Body of pancreas (tissue), 4 donors: ENCODE measurements at regions not wholly inside any gene's neighbourhood (a gene's known extent, or its start where the extent isn't known, plus 50 kb on each side); places are given as distances from the start of the nearest gene placed in this dataset.

Experiments used
- ATAC-seq: fragments of 150-250 bp; one replicate; pipeline ENCODE4 v1.9.1; 2016
- DNase-seq, 4 donors: peaks; one replicate each; pipeline ENCODE4 v3.0.0-alpha.2; 2019
- H3K27ac ChIP-seq, 4 donors: fragments of 200-600 bp; sonication (generic); 1 replicate in 3 of 4; 2 replicates in 1 of 4; pipeline versions ENCODE4 v1.5.1 to v1.6.1; 2016 to 2019; ENCODE audit warnings: mild to moderate bottlenecking in 1 of 4, mixed read lengths in 1 of 4, moderate library complexity in 1 of 4
- H3K27me3 ChIP-seq, 2 donors: fragments of 200-600 bp; sonication (generic); one replicate each; pipeline ENCODE4 v1.6.0; 2016; ENCODE audit warnings: mild to moderate bottlenecking in 1 of 2
- H3K36me3 ChIP-seq, 2 donors: fragments of 200-600 bp; sonication (generic); replicated peaks in 1 of 2; 2 replicates each; pipeline ENCODE4 v1.5.1; 2016; ENCODE audit warnings: low read depth in 2 of 2; ENCODE audit not compliant: insufficient read depth in 1 of 2
- H3K4me1 ChIP-seq: fragments of 200-600 bp; sonication (generic); one replicate; pipeline ENCODE4 v1.6.0; 2016
- H3K4me3 ChIP-seq, 2 donors: fragments of 200-600 bp; sonication (generic); 1 replicate in 1 of 2; 2 replicates in 1 of 2; pipeline ENCODE4 v1.5.1; 2016 to 2019
- H3K9me3 ChIP-seq, 3 donors: fragments of 200-600 bp; sonication (generic); 1 replicate in 2 of 3; 2 replicates in 1 of 3; pipeline ENCODE4 v1.5.1; 2016
- POLR2A ChIP-seq, 3 donors: fragments of 450-650 bp; IDR thresholded peaks; one replicate each; pipeline ENCODE4 v1.6.1; 2016; ENCODE audit warnings: antibody characterized with exemption in 3 of 3, mild to moderate bottlenecking in 2 of 3
- WGBS, 2 donors: methylation state at CpG; one replicate each; pipeline ENCODE4 v1.1.5; 2017; 5-methylcytosine and 5-hydroxymethylcytosine counted together
- intact Hi-C: fragments of 100-400 bp; cut with DNase I; formaldehyde crosslinking; loops from one replicate; pipeline ENCODE4 v1.15.1; 2023
- TF ChIP-seq, protein P1 (sequence below), 7 experiments: fragments of 450-650 bp in 4 of 7; fragments of 200-600 bp in 3 of 7; sonication (generic) in 3 of 7; IDR thresholded peaks; one replicate each; pipeline ENCODE4 v1.5.1; 2016 to 2019; ENCODE audit warnings: antibody characterized with exemption in 7 of 7

DNA sequence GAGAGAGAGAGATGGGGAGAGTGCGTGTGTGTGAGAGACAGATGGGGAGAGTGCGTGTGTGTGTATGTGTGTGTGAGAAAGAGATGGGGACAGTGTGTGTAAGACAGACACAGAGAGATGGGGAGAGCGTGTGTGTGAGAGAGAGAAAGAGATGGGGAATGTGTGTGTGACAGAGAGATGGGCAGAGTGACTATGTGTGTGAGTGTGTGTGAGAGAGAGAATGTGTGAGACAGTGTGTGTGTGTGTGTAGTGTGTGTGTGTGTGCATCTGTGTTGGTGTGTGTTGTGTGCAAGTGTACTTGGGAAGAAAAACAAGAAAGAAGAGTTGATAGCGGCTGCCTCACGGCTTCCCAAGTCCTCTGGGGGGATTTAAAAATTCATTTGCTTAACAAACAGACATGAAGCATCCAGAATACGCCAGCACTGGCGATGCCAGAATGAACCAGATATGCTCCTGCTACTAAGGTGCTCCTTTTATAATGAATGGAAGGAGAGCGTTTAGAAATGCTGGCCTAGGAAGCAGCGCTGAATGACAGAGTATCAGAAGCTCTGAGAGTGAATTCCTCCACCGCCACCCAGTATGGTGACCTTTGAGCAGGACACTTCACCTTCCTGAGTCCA, 186.1 kb upstream of the TSC22D2 start:
- no peak overlapping the region for H3K4me3 ChIP-seq
- intact Hi-C loops: no loop called here
- no peak for ATAC-seq

GRCh38 chr3:150220799-150221198, 187.3 kb upstream of the TSC22D2 start:
- Histone ChIP-seq H3K27me3 (no peaks in the 10 kb centered on the region), H3K4me1 (peaks cover 4% of the 10 kb centered on the region), H3K9me3 (no peaks in the 10 kb centered on the region), H3K27ac (no peak overlapping the region), H3K4me3 (no peak overlapping the region), H3K36me3 (no peaks in the 10 kb centered on the region)
- ATAC-seq: no peak
- DNase-seq: peak in 1 of 4 donors; percentile 14
- intact Hi-C loops: no loop called here
- 30 to 36% methylated on average over 5 of the region's 5 CpGs for WGBS, 2 donors
- TF ChIP-seq, protein P1, sequence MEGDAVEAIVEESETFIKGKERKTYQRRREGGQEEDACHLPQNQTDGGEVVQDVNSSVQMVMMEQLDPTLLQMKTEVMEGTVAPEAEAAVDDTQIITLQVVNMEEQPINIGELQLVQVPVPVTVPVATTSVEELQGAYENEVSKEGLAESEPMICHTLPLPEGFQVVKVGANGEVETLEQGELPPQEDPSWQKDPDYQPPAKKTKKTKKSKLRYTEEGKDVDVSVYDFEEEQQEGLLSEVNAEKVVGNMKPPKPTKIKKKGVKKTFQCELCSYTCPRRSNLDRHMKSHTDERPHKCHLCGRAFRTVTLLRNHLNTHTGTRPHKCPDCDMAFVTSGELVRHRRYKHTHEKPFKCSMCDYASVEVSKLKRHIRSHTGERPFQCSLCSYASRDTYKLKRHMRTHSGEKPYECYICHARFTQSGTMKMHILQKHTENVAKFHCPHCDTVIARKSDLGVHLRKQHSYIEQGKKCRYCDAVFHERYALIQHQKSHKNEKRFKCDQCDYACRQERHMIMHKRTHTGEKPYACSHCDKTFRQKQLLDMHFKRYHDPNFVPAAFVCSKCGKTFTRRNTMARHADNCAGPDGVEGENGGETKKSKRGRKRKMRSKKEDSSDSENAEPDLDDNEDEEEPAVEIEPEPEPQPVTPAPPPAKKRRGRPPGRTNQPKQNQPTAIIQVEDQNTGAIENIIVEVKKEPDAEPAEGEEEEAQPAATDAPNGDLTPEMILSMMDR (IDR thresholded peaks at IDR 0.05): no peak
- no peak for TF ChIP-seq POLR2A (IDR thresholded peaks at IDR 0.05)

More for the DNA sequence above, 186.1 kb upstream of the TSC22D2 start:
- 78 to 82% methylated on average over 10 of the region's 10 CpGs for WGBS, 2 donors
- Histone ChIP-seq H3K27ac (no peak overlapping the region), H3K4me1 (peaks cover 4% of the 10 kb centered on the region), H3K36me3 (no peaks in the 10 kb centered on the region), H3K27me3 (no peaks in the 10 kb centered on the region), H3K9me3 (no peaks in the 10 kb centered on the region)
- TF ChIP-seq, protein P1 (IDR thresholded peaks at IDR 0.05): no peak
- TF ChIP-seq POLR2A (IDR thresholded peaks at IDR 0.05): no peak
- DNase-seq: no peak

- 77 to 78% methylated on average over 3 of the region's 3 CpGs for WGBS, 2 donors
- no peaks in the 10 kb centered on the region for H3K36me3 ChIP-seq
Measured at GRCh38 chr3:150220041-150220440, 188.1 kb upstream of the TSC22D2 start.

GRCh38 chr3:150218841-150219240, 189.3 kb upstream of the TSC22D2 start:
- no peaks in the 10 kb centered on the region for H3K36me3 ChIP-seq
- no peak for ATAC-seq
- peaks cover 4% of the 10 kb centered on the region for H3K4me1 ChIP-seq
- no peak overlapping the region for H3K27ac ChIP-seq
- H3K4me3 ChIP-seq: no peak overlapping the region
- no peaks in the 10 kb centered on the region for H3K9me3 ChIP-seq
- intact Hi-C loops: no loop called here
- WGBS, 2 donors: 87 to 93% methylated on average over 3 of the region's 3 CpGs
- TF ChIP-seq POLR2A (IDR thresholded peaks at IDR 0.05): no peak
- TF ChIP-seq, protein P1 (IDR thresholded peaks at IDR 0.05): no peak
- DNase-seq: no peak
- no peaks in the 10 kb centered on the region for H3K27me3 ChIP-seq

More at GRCh38 chr3:150220041-150220440, 188.1 kb upstream of the TSC22D2 start:
- Histone ChIP-seq H3K4me1 (peaks cover 4% of the 10 kb centered on the region), H3K27ac (no peak overlapping the region), H3K27me3 (no peaks in the 10 kb centered on the region), H3K4me3 (no peak overlapping the region), H3K9me3 (no peaks in the 10 kb centered on the region)
- TF ChIP-seq POLR2A (IDR thresholded peaks at IDR 0.05): no peak
- TF ChIP-seq, protein P1 (IDR thresholded peaks at IDR 0.05): no peak
- DNase-seq: no peak
- no peak for ATAC-seq
- intact Hi-C loops: no loop called here

- 77% methylated on average over 4 of the region's 4 CpGs for WGBS, 2 donors
- intact Hi-C loops: no loop called here
- no peak for ATAC-seq
- no peak for TF ChIP-seq POLR2A (IDR thresholded peaks at IDR 0.05)
- TF ChIP-seq, protein P1 (IDR thresholded peaks at IDR 0.05): no peak
- Histone ChIP-seq H3K27me3 (no peaks in the 10 kb centered on the region), H3K4me1 (peaks cover 4% of the 10 kb centered on the region), H3K36me3 (no peaks in the 10 kb centered on the region), H3K9me3 (no peaks in the 10 kb centered on the region), H3K27ac (no peak overlapping the region), H3K4me3 (no peak overlapping the region)
- no peak for DNase-seq
Measured at GRCh38 chr3:150218236-150218635, 189.9 kb upstream of the TSC22D2 start.
